ENCODE measurements at regions not wholly inside any gene's neighbourhood (a gene's known extent, or its start where the extent isn't known, plus 50 kb on each side); places are given as distances from the start of the nearest gene placed in this dataset.

GRCh38 chr5:159779481-159779880, 136.8 kb upstream of the ADRA1B start:
- DNase-seq, result no peak
- no peak overlapping the region for H3K27ac ChIP-seq (ENCODE audit: low read length)
- no peak overlapping the region for H3K4me3 ChIP-seq (ENCODE audit: low read length)
- H3K4me1 ChIP-seq (ENCODE audit: control insufficient read depth, insufficient read depth, low read length), result no peaks in the 10 kb centered on the region
- H3K9me3 ChIP-seq (ENCODE audit: control insufficient read depth, low read depth, low read length), result no peaks in the 10 kb centered on the region
- no peaks in the 10 kb centered on the region for H3K36me3 ChIP-seq (ENCODE audit: control insufficient read depth, insufficient read depth, low read length)
- 94% methylated on average over 3 of the region's 4 CpGs for WGBS (ENCODE audit: insufficient coverage, low lambda C conversion rate)
- peaks cover 53% of the 10 kb centered on the region for H3K27me3 ChIP-seq (ENCODE audit: control insufficient read depth, insufficient read depth, low read length)

DNA sequence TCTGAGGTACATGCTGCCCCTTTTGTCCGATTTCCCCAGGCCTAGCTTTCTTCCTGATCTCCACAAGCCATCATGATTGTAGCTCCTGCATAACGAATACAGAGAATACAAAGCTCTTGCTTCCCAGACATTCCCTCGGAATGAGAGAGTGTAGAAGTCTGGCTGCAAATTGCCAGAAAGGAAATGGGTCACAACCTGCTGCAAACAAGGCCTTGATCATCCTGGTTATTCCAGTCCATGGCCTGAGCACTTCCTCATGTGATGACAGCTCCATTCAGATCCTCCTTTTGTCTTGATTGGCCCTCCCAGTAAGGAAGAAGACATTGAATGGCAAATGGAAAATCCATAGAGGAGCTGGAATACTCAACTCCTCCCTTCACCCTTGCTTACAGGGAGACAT, 136.0 kb upstream of the ADRA1B start:
- no peak for DNase-seq
- Histone ChIP-seq H3K9me3 (ENCODE audit: control insufficient read depth, low read depth, low read length) (no peaks in the 10 kb centered on the region), H3K4me3 (ENCODE audit: low read length) (no peak overlapping the region), H3K4me1 (ENCODE audit: control insufficient read depth, insufficient read depth, low read length) (no peaks in the 10 kb centered on the region), H3K27ac (ENCODE audit: low read length) (no peak overlapping the region), H3K27me3 (ENCODE audit: control insufficient read depth, insufficient read depth, low read length) (peaks cover 46% of the 10 kb centered on the region), H3K36me3 (ENCODE audit: control insufficient read depth, insufficient read depth, low read length) (no peaks in the 10 kb centered on the region)
- no CpG with 5 or more reads among the region's 3 CpGs for WGBS (ENCODE audit: insufficient coverage, low lambda C conversion rate)

- H3K4me3 ChIP-seq (ENCODE audit: low read length), result no peak overlapping the region
- H3K4me1 ChIP-seq (ENCODE audit: control insufficient read depth, insufficient read depth, low read length), result no peaks in the 10 kb centered on the region
- WGBS (ENCODE audit: insufficient coverage, low lambda C conversion rate), result 100% methylated on average over 1 of the region's 3 CpGs
- no peaks in the 10 kb centered on the region for H3K36me3 ChIP-seq (ENCODE audit: control insufficient read depth, insufficient read depth, low read length)
- H3K27me3 ChIP-seq (ENCODE audit: control insufficient read depth, insufficient read depth, low read length), result peaks cover 44% of the 10 kb centered on the region
- no peak for DNase-seq
- no peaks in the 10 kb centered on the region for H3K9me3 ChIP-seq (ENCODE audit: control insufficient read depth, low read depth, low read length)
- no peak overlapping the region for H3K27ac ChIP-seq (ENCODE audit: low read length)
Observed at GRCh38 chr5:159781626-159782157, 134.6 kb upstream of the ADRA1B start.

- Histone ChIP-seq H3K4me3 (ENCODE audit: low read length) (no peak overlapping the region), H3K4me1 (ENCODE audit: control insufficient read depth, insufficient read depth, low read length) (no peaks in the 10 kb centered on the region), H3K27me3 (ENCODE audit: control insufficient read depth, insufficient read depth, low read length) (peaks cover 49% of the 10 kb centered on the region), H3K27ac (ENCODE audit: low read length) (no peak overlapping the region), H3K36me3 (ENCODE audit: control insufficient read depth, insufficient read depth, low read length) (no peaks in the 10 kb centered on the region), H3K9me3 (ENCODE audit: control insufficient read depth, low read depth, low read length) (no peaks in the 10 kb centered on the region)
- DNase-seq, result peak in 1 of 2 donors; percentile 7
- WGBS (ENCODE audit: insufficient coverage, low lambda C conversion rate), result 100% methylated on average over 1 of the region's 9 CpGs
Observed at GRCh38 chr5:159782197-159782994, 133.9 kb upstream of the ADRA1B start.

DNA sequence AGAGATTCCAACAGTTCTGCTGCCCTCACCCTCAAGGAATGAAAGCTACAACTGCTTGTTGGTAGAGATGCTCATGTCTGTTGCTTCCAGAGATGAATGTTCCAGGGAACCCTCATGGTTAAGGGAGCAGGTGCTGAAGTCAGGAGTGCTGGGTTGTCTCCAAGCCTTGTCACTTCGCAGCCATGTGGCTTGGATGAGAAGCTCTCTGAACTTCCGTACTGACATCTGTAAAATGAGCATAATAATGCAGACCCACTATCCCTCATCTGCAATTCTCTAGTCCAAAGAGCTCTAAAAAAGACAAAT, 133.3 kb upstream of the ADRA1B start:
- Histone ChIP-seq H3K27ac (ENCODE audit: low read length) (no peak overlapping the region), H3K4me1 (ENCODE audit: control insufficient read depth, insufficient read depth, low read length) (no peaks in the 10 kb centered on the region), H3K27me3 (ENCODE audit: control insufficient read depth, insufficient read depth, low read length) (peaks cover 50% of the 10 kb centered on the region), H3K9me3 (ENCODE audit: control insufficient read depth, low read depth, low read length) (no peaks in the 10 kb centered on the region), H3K4me3 (ENCODE audit: low read length) (no peak overlapping the region), H3K36me3 (ENCODE audit: control insufficient read depth, insufficient read depth, low read length) (no peaks in the 10 kb centered on the region)
- no CpG with 5 or more reads among the region's 2 CpGs for WGBS (ENCODE audit: insufficient coverage, low lambda C conversion rate)
- DNase-seq, result no peak

DNA sequence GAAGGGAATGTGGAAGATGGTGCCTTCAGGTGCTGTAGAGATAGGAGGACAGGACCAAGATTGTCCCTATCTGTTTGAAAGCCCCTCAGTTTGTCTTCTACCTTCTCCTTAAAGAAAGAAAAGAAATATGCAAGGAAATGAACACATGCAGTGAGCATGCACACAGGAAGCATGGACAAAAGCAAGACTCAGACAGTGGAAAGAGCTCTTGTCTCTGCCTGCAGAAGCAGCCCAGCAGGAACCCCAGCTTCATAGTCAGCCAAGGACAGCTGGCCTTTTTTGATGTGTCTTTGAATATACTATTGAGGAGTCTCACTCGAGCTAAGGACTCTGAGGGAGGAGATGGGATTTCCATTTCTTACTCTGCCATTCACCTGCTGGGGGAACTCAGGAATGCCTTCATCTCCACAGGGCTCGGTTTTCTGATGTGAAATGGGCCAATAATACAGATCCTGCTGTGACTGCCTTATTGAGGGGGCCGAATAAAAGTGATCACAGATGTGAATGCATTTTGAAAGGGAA, 132.5 kb upstream of the ADRA1B start:
- Histone ChIP-seq H3K9me3 (ENCODE audit: control insufficient read depth, low read depth, low read length) (no peaks in the 10 kb centered on the region), H3K27ac (ENCODE audit: low read length) (no peak overlapping the region), H3K27me3 (ENCODE audit: control insufficient read depth, insufficient read depth, low read length) (peaks cover 48% of the 10 kb centered on the region), H3K36me3 (ENCODE audit: control insufficient read depth, insufficient read depth, low read length) (no peaks in the 10 kb centered on the region), H3K4me3 (ENCODE audit: low read length) (no peak overlapping the region), H3K4me1 (ENCODE audit: control insufficient read depth, insufficient read depth, low read length) (no peaks in the 10 kb centered on the region)
- 100% methylated on average over 1 of the region's 3 CpGs for WGBS (ENCODE audit: insufficient coverage, low lambda C conversion rate)
- no peak for DNase-seq

GRCh38 chr5:159784993-159785392, 131.3 kb upstream of the ADRA1B start:
- Histone ChIP-seq H3K27ac (ENCODE audit: low read length) (no peak overlapping the region), H3K27me3 (ENCODE audit: control insufficient read depth, insufficient read depth, low read length) (peaks cover 54% of the 10 kb centered on the region), H3K36me3 (ENCODE audit: control insufficient read depth, insufficient read depth, low read length) (no peaks in the 10 kb centered on the region), H3K4me1 (ENCODE audit: control insufficient read depth, insufficient read depth, low read length) (no peaks in the 10 kb centered on the region), H3K4me3 (ENCODE audit: low read length) (no peak overlapping the region), H3K9me3 (ENCODE audit: control insufficient read depth, low read depth, low read length) (no peaks in the 10 kb centered on the region)
- no peak for DNase-seq

DNA sequence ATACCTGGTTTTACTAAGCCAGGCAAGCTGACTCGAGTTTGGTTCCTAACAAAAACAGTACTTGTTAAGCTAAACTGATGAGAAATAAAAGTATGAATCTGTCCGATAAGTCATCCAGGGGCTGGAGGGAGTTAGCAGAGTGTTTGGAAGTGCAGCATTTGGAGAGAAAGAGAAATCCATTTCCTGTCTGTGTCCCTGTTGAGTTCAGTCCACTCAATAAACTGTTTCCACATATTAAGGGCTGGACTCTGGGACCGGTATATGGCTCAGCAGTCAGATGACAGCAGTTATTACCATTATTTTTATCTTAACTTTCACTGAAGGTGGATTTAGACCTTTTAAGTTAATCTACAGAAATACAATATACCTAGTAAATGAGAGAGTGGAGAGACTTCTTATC, 130.6 kb upstream of the ADRA1B start:
- no peaks in the 10 kb centered on the region for H3K9me3 ChIP-seq (ENCODE audit: control insufficient read depth, low read depth, low read length)
- peaks cover 48% of the 10 kb centered on the region for H3K27me3 ChIP-seq (ENCODE audit: control insufficient read depth, insufficient read depth, low read length)
- H3K36me3 ChIP-seq (ENCODE audit: control insufficient read depth, insufficient read depth, low read length), result no peaks in the 10 kb centered on the region
- no peak overlapping the region for H3K4me3 ChIP-seq (ENCODE audit: low read length)
- H3K27ac ChIP-seq (ENCODE audit: low read length), result no peak overlapping the region
- DNase-seq, result peak; percentile 38 to 80
- WGBS (ENCODE audit: insufficient coverage, low lambda C conversion rate), result no CpG with 5 or more reads among the region's 3 CpGs
- H3K4me1 ChIP-seq (ENCODE audit: control insufficient read depth, insufficient read depth, low read length), result no peaks in the 10 kb centered on the region

DNA sequence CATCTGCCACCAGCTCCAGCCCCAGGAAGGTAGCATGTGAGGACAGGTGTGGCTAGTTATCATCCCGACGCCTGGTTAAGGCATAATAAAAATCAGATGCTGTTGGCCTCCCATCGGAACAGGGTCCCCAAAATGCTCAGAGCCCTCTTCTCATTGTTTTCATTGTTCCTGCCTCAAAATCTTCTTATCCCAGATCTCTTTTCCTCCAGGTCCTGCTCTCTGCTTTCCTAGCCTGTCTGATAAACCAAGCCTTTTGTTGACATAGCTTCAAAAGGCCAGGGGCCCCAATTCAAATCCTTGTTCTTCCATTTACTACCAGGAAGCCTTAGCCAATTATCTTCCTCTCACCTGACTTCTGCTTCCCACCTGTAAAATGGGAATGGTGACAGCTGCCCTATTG, 130.1 kb upstream of the ADRA1B start:
- WGBS (ENCODE audit: insufficient coverage, low lambda C conversion rate), result no CpG with 5 or more reads among the region's 3 CpGs
- no peaks in the 10 kb centered on the region for H3K4me1 ChIP-seq (ENCODE audit: control insufficient read depth, insufficient read depth, low read length)
- H3K27ac ChIP-seq (ENCODE audit: low read length), result no peak overlapping the region
- H3K9me3 ChIP-seq (ENCODE audit: control insufficient read depth, low read depth, low read length), result no peaks in the 10 kb centered on the region
- DNase-seq, result no peak
- peaks cover 51% of the 10 kb centered on the region for H3K27me3 ChIP-seq (ENCODE audit: control insufficient read depth, insufficient read depth, low read length)
- no peak overlapping the region for H3K4me3 ChIP-seq (ENCODE audit: low read length)
- H3K36me3 ChIP-seq (ENCODE audit: control insufficient read depth, insufficient read depth, low read length), result no peaks in the 10 kb centered on the region

DNA sequence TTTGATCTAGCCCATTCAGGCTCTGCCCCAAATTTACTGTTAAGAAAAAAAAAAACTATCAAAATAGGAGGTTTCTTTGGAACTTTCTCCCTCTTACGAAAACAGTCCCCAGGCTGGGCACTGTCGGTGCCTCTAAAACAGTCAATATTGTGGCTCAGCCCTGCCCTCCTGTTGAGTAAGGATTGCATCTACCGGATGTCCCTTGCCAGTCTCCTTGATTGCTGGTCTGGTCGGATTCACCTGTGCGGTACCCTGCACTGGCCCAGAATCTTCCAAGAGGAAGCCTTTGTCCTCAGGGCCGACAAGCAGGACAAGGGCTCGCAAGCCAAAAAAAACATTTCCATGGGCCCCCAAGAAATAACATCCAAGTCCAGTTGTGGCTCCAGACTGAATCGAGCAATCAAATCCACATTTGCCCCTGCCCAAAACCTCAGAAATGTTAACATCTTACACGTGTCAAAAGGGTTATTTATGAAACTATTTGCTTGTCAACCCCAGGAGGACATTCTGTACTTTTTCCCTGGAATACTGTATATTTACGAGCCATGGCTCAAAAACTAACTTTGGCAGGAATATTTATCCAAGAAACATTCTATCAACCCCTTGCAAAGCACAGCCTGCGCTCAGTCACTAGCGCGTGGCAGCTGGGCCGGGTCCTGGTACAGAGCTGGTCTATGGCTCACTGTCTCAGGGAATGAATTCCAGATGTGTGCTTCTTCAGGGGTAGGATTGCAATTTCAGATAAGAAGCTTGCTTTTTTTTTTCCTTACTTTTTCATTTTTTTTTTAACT, 129.2 kb upstream of the ADRA1B start:
- Histone ChIP-seq H3K4me3 (ENCODE audit: low read length) (no peak overlapping the region), H3K4me1 (ENCODE audit: control insufficient read depth, insufficient read depth, low read length) (no peaks in the 10 kb centered on the region), H3K27me3 (ENCODE audit: control insufficient read depth, insufficient read depth, low read length) (peaks cover 53% of the 10 kb centered on the region), H3K27ac (ENCODE audit: low read length) (no peak overlapping the region), H3K36me3 (ENCODE audit: control insufficient read depth, insufficient read depth, low read length) (no peaks in the 10 kb centered on the region), H3K9me3 (ENCODE audit: control insufficient read depth, low read depth, low read length) (no peaks in the 10 kb centered on the region)
- DNase-seq, result no peak
- 100% methylated on average over 1 of the region's 14 CpGs for WGBS (ENCODE audit: insufficient coverage, low lambda C conversion rate)

All from large intestine (tissue), 3 donors.